Astrocyte of the spinal cord (primary cell): ENCODE measurements at regions not wholly inside any gene's neighbourhood (a gene's known extent, or its start where the extent isn't known, plus 50 kb on each side); places are given as distances from the start of the nearest gene placed in this dataset.
"Not testable (repeated sequence)": the region's sequence is repeated elsewhere in the genome, so short reads cannot be mapped to it uniquely, and the experiment has no call there.

ENCODE experiments used
- DNase-seq: peaks from one replicate; pipeline ENCODE4 v3.0.0; 2011; ENCODE audit warnings: low read depth, low spot score
- H3K4me3 ChIP-seq: 2 replicates; pipeline ENCODE4 v1.5.1; 2011; ENCODE audit warnings: low read depth, mild to moderate bottlenecking, low read length, moderate library complexity
- CTCF ChIP-seq: IDR thresholded peaks from 2 replicates; pipeline ENCODE4 v1.5.1; 2012; ENCODE audit warnings: low read depth, mild to moderate bottlenecking, low read length, inconsistent platforms
- in situ Hi-C: cut with HindIII; loops from 2 replicates; pipeline ENCODE4 v1.10.0; 2017; ENCODE audit warnings: low sequenced_read_pairs

- no peak for DNase-seq
- no peak overlapping the region for H3K4me3 ChIP-seq
- in situ Hi-C loops: no loop called here
- TF ChIP-seq CTCF: no peak
Measured at GRCh38 chr3:66642019-66642418, 141.2 kb upstream of the LRIG1 start.

GRCh38 chr3:66642484-66642883, 141.7 kb upstream of the LRIG1 start:
- in situ Hi-C loops: no loop called here
- TF ChIP-seq CTCF: no peak
- H3K4me3 ChIP-seq: no peak overlapping the region

GRCh38 chr3:66644549-66644948, 143.7 kb upstream of the LRIG1 start:
- no peak for TF ChIP-seq CTCF
- DNase-seq: no peak
- in situ Hi-C loops: no loop called here

More at GRCh38 chr3:66642484-66642883, 141.7 kb upstream of the LRIG1 start:
- no peak for DNase-seq

GRCh38 chr3:66648975-66649374, 148.2 kb upstream of the LRIG1 start:
- TF ChIP-seq CTCF: no peak
- no peak overlapping the region for H3K4me3 ChIP-seq
- in situ Hi-C loops: no loop called here
- DNase-seq: no peak

More at GRCh38 chr3:66644549-66644948, 143.7 kb upstream of the LRIG1 start:
- H3K4me3 ChIP-seq: no peak overlapping the region

GRCh38 chr3:66651520-66651919, 150.7 kb upstream of the LRIG1 start:
- H3K4me3 ChIP-seq, in situ Hi-C loops, DNase-seq: not testable (repeated sequence)

- DNase-seq, in situ Hi-C loops, H3K4me3 ChIP-seq: not testable (repeated sequence)
Measured at GRCh38 chr3:66652100-66652499, 151.3 kb upstream of the LRIG1 start.

- DNase-seq: no peak
- in situ Hi-C loops: no loop called here
- H3K4me3 ChIP-seq: no peak overlapping the region
- TF ChIP-seq CTCF: no peak
Measured at GRCh38 chr3:66655044-66655443, 154.2 kb upstream of the LRIG1 start.

GRCh38 chr3:66655671-66656070, 154.8 kb upstream of the LRIG1 start:
- no peak for TF ChIP-seq CTCF
- no peak for DNase-seq
- in situ Hi-C loops: no loop called here

More at GRCh38 chr3:66655671-66656070, 154.8 kb upstream of the LRIG1 start:
- no peak overlapping the region for H3K4me3 ChIP-seq
